Muscle of back (tissue), 3 donors: ENCODE measurements at regions not wholly inside any gene's neighbourhood (a gene's known extent, or its start where the extent isn't known, plus 50 kb on each side); places are given as distances from the start of the nearest gene placed in this dataset.

ENCODE experiments used
- DNase-seq, 3 donors: peaks; one replicate each; pipeline versions ENCODE4 v3.0.0 to v3.0.0-alpha.2; 2013

- no peak for DNase-seq
These were observed 86.2 kb upstream of the PLXNC1 start for GRCh38 chr12:94062194-94062593.

DNA sequence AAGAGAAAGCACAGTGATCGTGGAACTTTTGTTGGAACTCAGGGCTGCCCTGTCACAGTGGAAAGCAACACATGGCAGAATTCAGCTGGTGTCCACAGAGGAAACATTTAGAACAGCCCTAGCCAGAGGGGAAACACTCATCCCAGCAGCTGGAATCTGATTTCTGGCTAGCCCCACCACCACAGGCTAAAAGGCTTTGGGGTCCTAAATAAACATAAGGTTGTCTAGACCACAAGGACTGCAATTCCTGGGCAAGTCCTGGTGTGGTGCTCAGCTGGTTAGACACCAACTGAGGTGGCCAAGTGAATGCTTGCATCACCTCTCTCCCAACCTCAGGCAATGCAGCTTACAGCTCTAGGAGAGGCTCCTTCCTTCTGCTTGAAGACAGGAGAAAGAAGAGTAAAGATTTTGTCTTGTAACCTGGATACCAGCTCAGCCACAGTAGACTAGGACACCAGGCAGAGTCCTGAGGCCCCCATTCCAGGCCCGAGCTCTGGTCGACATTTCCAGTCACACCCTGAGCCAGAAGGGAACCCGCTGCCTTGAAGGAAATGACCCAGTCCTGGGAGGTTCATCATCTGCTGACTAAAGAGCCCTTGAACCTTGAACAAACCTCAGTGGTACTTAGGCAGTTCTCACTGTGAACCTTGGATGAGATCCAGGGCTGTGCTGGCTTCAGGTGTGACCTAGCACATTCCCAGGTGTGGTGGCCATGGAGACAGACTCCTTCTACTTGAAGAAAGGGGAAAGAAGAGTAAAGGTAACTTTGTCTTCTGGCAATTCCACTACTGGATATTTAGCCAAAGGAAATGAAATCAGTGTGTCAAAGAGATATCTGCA is 85.4 kb upstream of the PLXNC1 start:
- DNase-seq, result no peak

- no peak for DNase-seq
These were observed 77.9 kb upstream of the PLXNC1 start for GRCh38 chr12:94070520-94070919.

GRCh38 chr12:94071258-94071657 is 77.1 kb upstream of the PLXNC1 start:
- DNase-seq, result no peak

DNA sequence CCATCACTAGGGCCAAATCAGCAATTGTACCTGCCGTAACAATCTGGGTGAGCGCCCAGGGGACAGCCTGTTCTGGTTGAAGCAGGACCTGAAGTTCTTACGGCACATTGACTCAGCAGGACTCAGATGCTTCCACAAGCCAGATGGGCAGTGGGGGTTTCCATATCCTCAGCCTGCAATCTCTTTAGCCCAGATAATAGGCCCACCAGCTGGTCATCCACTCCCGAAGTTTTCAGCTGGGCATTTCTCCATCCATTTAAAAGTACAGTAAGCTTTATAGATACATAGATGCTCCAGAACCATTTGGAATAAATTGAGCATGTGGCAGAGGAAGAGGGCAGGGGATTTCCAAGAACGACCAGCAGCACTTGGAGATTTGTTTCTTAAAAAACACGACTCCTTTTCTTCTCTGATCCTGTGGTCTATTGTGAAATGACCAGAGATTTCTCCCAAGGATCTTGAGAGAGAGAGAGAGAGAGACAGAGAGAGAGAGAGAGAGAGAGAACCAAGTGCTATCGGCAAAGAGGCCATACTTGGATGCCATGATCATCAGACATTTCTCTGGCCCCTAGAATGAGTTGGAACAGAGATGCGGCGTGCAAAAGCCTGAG is 74.8 kb upstream of the PLXNC1 start:
- DNase-seq, result peak in 1 of 3 donors; percentile 48

DNA sequence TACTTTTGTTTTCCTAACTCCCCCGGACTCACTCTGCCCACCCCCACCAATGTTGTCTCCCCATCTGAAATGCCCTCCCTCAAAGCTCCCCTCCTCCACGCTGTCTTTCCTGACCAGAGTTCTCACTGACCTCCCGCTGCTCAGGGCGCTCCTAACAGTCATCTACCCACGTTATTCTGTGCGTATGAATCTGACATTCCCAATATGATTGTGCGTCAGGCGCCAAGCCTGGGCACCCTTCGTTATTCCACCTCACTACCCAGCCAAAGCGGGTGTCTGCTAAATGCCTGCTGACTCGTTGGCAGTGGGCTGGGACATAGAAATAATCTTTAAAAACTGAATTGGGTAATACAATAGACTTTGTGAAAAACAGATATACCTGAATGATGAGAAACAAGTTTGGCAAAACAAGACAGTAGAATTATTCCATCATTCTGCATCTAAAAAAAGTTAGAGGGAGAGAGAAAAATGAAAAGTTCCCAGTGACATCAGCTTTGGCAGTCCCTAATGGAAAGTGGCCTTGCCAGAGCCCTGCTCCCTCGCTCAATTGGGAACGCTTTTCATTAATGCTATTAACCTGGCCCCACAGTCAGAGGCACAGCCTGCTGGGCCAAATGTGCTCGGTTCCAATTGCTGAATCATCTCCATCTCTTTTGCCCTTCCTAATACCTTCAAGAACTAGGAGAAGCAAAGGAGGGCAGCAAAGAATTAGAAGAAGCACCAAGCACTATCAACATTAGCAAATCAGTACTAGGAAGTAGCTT is 74.0 kb upstream of the PLXNC1 start:
- peak; percentile 66 to 91 (median 87) for DNase-seq

- peak; percentile 85 to 91 (median 88) for DNase-seq
These were observed 73.3 kb upstream of the PLXNC1 start for GRCh38 chr12:94074980-94075629.

GRCh38 chr12:94077209-94077608 is 71.2 kb upstream of the PLXNC1 start:
- no peak for DNase-seq

DNA sequence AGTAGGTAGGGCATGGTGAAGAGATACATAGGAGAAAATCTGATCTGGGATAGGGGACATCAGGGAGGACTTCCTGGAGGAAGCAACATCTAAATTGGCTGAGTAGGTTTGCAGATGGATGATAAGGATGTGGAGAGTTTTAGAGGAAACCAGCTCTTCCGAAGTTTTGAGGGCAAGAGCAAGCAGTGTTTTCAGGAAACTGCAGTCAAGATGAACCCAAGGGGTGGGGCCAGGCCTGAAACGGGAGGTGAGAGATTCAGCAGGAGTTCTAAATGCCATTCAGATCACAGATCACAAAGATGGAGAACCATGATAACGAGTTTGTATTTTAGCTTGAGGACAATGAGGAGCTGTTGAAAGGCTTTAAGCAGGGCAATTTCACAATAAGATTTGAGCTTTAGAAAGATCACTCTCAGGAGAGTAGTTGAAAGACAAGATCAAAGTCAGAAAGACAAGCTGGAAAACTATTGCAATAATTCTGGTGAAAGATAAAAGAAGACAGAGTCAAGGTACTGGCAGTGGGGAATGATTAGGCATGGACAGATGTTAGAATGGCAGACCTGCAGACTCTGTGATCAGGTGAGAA is 70.1 kb upstream of the PLXNC1 start:
- DNase-seq, result no peak

GRCh38 chr12:94078736-94079509 is 69.5 kb upstream of the PLXNC1 start:
- DNase-seq, result no peak

- peak in 1 of 3 donors; percentile 44 for DNase-seq
These were observed 68.6 kb upstream of the PLXNC1 start for GRCh38 chr12:94079566-94080340.

- peak in 1 of 3 donors; percentile 66 for DNase-seq
These were observed 67.9 kb upstream of the PLXNC1 start for GRCh38 chr12:94080341-94081009.

DNA sequence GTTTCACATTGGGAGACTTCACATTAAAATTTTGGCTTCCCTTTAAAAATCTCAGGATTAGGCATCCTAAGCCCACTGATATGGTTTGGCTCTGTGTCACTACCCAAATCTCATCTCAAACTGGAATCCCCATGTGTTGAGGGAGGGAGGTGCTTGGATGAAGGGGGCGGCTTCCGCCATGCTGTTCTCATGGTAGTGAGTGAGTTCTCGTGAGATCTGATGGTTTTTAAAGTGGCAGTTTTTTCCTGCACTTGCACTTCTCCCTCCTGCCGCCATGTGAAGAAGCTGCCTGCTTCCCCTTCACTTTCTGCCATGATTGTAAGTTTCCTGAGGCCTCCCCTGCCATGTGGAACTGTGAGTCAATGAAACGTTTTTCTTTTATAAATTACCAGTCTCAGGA is 65.7 kb upstream of the PLXNC1 start:
- DNase-seq, result no peak

DNA sequence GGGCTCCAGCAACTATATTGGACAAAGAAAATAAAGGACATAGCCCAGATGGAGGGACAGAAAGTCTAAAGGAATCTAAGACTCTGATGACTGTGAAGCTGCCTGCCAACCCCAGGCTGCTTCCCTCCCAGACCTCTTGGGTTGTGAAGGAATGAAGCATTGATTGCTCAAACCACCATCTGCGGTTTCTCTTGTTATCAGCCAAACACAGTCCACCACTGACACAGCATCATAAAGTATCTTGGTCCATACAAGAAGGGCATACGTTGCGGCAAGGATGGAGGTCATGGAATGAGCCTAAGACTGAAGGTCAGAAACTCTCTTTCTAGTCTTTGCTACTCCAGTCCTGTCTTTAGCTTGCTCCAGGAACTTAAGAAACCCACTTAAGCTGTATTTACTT is 58.5 kb upstream of the PLXNC1 start:
- DNase-seq, result no peak

DNA sequence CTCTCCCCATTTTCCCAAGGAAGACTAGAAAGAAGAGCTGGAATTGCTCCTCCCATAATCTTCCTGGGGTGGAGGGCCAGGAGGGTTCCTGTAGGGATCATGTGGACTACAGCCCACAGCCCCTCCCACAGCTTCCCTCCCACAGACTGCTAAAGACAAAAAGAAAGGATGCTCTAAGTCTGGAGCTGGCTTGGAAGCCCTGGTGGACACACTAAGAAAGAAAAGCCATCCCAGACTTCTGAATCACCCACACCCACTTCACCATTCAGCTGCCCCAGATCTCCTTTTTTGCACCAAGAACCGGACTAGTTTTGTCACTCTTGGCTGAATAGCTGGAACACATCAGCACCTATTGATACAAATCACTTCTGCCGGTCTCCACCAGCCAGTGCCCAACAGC is 56.8 kb upstream of the PLXNC1 start:
- no peak for DNase-seq

DNA sequence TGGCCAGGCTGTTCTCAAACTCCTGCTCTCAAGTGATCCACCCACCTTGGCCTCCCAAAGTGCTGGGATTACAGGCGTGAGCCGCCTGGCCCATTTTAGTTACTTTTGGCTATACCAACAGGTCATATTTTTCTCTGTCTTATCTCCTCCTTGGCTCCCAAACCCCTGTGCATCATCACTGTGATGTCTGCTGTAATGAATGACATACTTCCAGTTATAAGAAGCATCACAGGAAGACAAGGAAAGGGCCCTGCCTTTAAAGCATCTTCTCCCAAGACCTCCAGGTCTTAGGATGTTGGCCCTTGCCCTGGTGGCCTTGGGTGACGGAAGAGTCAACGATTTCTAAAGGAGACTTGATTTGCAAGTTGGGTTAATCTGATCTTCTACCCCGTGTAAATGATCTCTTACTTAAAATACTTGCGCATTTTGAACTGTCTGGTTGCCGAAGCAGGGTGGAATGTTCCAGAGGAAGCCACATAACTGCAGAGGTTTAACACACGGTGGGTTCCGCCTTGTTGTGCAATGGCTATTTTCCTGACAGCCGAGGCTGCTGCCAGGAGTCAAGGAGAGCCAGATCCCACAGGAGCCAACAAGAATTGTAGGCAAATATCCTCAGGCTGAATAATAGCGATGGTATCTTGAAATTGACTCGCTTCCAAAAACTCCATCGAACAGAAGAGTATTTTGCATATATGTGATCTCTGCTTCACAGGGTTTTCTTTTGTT is 55.7 kb upstream of the PLXNC1 start:
- DNase-seq, result peak in 2 of 3 donors; percentile 42 to 72

DNA sequence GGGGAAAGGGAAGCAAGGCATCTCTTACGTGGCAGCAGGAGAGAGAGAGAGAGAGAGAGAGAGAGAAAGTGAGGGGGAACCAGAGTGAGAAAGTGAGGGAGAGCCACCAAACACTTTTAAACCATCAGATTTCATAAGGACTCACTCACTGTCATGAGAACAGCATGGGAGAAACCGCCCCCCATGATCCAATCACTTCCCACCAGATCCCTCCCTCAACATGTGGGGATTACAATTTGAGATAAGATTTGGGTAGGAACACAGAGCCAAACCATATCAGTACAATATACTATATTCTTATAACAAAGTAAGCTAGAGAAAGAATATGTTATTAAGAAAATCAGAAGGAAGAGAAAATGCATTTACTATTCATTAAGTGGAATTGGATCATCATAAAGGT is 53.7 kb upstream of the PLXNC1 start:
- DNase-seq, result no peak

DNA sequence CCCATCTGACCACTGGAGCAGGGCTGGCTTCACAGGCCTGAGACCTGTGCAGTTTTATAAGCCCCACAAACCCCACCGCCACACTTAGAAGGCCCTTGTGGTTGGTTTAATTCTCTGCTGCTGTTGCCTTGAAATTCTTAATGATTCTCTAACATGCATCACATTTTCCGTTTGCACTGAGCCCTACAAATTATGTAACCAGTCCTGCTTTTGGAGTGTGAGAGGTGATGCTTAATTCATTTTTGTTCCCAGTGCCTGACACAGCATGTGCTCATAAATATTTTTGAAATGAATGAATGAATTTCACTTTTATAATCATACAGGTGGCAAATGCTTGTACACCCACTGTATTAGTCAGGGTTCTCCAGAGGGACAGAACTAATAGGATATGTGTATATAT is 52.8 kb upstream of the PLXNC1 start:
- no peak for DNase-seq

- peak in 1 of 3 donors; percentile 78 for DNase-seq
These were observed 49.9 kb upstream of the PLXNC1 start for GRCh38 chr12:94098466-94098865.
